ENCODE measurements at regions not wholly inside any gene's neighbourhood (a gene's known extent, or its start where the extent isn't known, plus 50 kb on each side); places are given as distances from the start of the nearest gene placed in this dataset.

DNA sequence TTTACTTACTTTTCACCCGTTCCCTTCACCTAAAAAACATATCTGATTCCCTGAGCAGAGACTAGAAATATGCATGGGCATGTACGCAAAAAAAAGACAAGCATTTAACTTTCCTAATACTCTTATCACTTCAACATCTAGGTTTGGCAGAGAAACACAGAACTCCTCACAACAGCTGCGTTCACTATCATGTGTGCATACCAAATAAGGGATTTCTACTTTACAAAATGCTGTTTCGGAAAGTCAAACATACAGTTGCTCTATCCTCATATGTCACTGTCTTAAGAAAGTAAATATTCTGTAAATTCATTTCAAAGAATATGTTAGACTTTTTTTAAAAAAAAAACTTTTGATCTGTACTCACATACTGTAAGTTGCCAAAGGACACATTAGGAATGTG, 65.1 kb upstream of the CBLB start:
- TF ChIP-seq ZNF274 (IDR thresholded peaks at IDR 0.05; ENCODE audit: low read depth, low read length) (no peak), YY1 (IDR thresholded peaks at IDR 0.05; ENCODE audit: insufficient read depth, insufficient read length) (no peak)
